ENCODE measurements at regions not wholly inside any gene's neighbourhood (a gene's known extent, or its start where the extent isn't known, plus 50 kb on each side); places are given as distances from the start of the nearest gene placed in this dataset.
A peak's percentile ranks its signal among the peaks of the same experiment; 100 is the strongest.

GRCh38 chr7:45434167-45434784 lies 139.9 kb upstream of the ADCY1 start:
- no peaks in the 10 kb centered on the region for H3K36me3 ChIP-seq (ENCODE audit: insufficient read depth, low read length)
- peak overlapping the region; percentile 44 for H3K9ac ChIP-seq (ENCODE audit: low read length)
- no peak overlapping the region for H2AFZ ChIP-seq (ENCODE audit: low read depth, low read length)
- H3K4me2 ChIP-seq (ENCODE audit: low read length) = peak overlapping the region; percentile 43
- H3K79me2 ChIP-seq (replicated peaks; ENCODE audit: insufficient read depth, low read length) = no peaks in the 10 kb centered on the region
- no peaks in the 10 kb centered on the region for H4K20me1 ChIP-seq (ENCODE audit: insufficient read depth)
- no peaks in the 10 kb centered on the region for H3K9me2 ChIP-seq (ENCODE audit: insufficient read depth, low read length)
- no peaks in the 10 kb centered on the region for H3K27me3 ChIP-seq (ENCODE audit: insufficient read depth, low read depth, low read length)
- peak overlapping the region; percentile 51 for H3K4me3 ChIP-seq (ENCODE audit: low read length)
- H3F3A ChIP-seq (ENCODE audit: insufficient read depth, low read length, poor library complexity, severe bottlenecking) = no peaks in the 10 kb centered on the region
- peak; percentile 91 for TF ChIP-seq EP300 (conservative IDR thresholded peaks at IDR 0.05; ENCODE audit: poor library complexity, severe bottlenecking)
- TF ChIP-seq REST (IDR thresholded peaks at IDR 0.05; ENCODE audit: borderline replicate concordance) = no peak
- TF ChIP-seq RAD21 (conservative IDR thresholded peaks at IDR 0.05) = peak; percentile 10
- TF ChIP-seq POLR2AphosphoS5 (IDR thresholded peaks at IDR 0.05) = peak; percentile 85
- TF ChIP-seq MXI1 (conservative IDR thresholded peaks at IDR 0.05; ENCODE audit: poor library complexity, severe bottlenecking) = no peak
- H3K27ac ChIP-seq (ENCODE audit: low read length) = peak overlapping the region; percentile 85
- no peaks in the 10 kb centered on the region for H3K9me3 ChIP-seq (ENCODE audit: low read length)

GRCh38 chr7:45435131-45435530 lies 139.0 kb upstream of the ADCY1 start:
- no peak overlapping the region for H2AFZ ChIP-seq (ENCODE audit: low read depth, low read length)
- H4K20me1 ChIP-seq (ENCODE audit: insufficient read depth) = no peaks in the 10 kb centered on the region
- H3K9me2 ChIP-seq (ENCODE audit: insufficient read depth, low read length) = no peaks in the 10 kb centered on the region
- no peaks in the 10 kb centered on the region for H3K27me3 ChIP-seq (ENCODE audit: insufficient read depth, low read depth, low read length)
- TF ChIP-seq SMC3 (conservative IDR thresholded peaks at IDR 0.05; ENCODE audit: poor library complexity) (no peak), REST (IDR thresholded peaks at IDR 0.05; ENCODE audit: borderline replicate concordance) (no peak), RAD21 (conservative IDR thresholded peaks at IDR 0.05) (no peak), EP300 (conservative IDR thresholded peaks at IDR 0.05; ENCODE audit: poor library complexity, severe bottlenecking) (peak; percentile 90)
- peak overlapping the region; percentile 44 for H3K9ac ChIP-seq (ENCODE audit: low read length)
- no peaks in the 10 kb centered on the region for H3F3A ChIP-seq (ENCODE audit: insufficient read depth, low read length, poor library complexity, severe bottlenecking)
- no peaks in the 10 kb centered on the region for H3K79me2 ChIP-seq (replicated peaks; ENCODE audit: insufficient read depth, low read length)
- peak overlapping the region; percentile 51 for H3K4me3 ChIP-seq (ENCODE audit: low read length)
- peak overlapping the region; percentile 85 for H3K27ac ChIP-seq (ENCODE audit: low read length)
- no peaks in the 10 kb centered on the region for H3K36me3 ChIP-seq (ENCODE audit: insufficient read depth, low read length)
- peak overlapping the region; percentile 43 for H3K4me2 ChIP-seq (ENCODE audit: low read length)
- no peaks in the 10 kb centered on the region for H3K9me3 ChIP-seq (ENCODE audit: low read length)

Measured in neural cell (in vitro differentiated cells).